ENCODE measurements at regions not wholly inside any gene's neighbourhood (a gene's known extent, or its start where the extent isn't known, plus 50 kb on each side); places are given as distances from the start of the nearest gene placed in this dataset.

DNA sequence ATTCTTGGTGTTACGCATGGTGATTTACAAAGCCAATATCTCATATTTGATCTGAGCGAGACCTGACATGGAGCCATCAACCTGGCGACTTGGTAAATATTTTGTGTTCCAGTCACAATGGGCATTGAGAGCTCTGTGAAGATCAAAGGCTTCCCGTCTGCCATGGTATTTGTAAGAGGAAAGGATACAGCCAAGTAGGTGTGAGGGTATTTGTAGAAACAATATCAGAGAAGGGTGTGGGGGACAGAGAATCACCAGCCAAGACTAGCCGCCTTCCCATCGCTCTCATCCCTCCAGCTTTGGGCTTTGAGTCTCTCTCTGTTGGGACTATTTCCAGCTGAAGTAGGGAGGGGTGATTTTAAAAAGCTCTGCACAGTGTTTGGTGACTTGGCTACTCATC, 173.4 kb upstream of the BDNF start:
- TF ChIP-seq CTCF (IDR thresholded peaks at IDR 0.05): no peak
- no peak for TF ChIP-seq SIN3A (IDR thresholded peaks at IDR 0.05; ENCODE audit: borderline replicate concordance, insufficient read depth, low read depth, low read length)
- TF ChIP-seq, protein P1, sequence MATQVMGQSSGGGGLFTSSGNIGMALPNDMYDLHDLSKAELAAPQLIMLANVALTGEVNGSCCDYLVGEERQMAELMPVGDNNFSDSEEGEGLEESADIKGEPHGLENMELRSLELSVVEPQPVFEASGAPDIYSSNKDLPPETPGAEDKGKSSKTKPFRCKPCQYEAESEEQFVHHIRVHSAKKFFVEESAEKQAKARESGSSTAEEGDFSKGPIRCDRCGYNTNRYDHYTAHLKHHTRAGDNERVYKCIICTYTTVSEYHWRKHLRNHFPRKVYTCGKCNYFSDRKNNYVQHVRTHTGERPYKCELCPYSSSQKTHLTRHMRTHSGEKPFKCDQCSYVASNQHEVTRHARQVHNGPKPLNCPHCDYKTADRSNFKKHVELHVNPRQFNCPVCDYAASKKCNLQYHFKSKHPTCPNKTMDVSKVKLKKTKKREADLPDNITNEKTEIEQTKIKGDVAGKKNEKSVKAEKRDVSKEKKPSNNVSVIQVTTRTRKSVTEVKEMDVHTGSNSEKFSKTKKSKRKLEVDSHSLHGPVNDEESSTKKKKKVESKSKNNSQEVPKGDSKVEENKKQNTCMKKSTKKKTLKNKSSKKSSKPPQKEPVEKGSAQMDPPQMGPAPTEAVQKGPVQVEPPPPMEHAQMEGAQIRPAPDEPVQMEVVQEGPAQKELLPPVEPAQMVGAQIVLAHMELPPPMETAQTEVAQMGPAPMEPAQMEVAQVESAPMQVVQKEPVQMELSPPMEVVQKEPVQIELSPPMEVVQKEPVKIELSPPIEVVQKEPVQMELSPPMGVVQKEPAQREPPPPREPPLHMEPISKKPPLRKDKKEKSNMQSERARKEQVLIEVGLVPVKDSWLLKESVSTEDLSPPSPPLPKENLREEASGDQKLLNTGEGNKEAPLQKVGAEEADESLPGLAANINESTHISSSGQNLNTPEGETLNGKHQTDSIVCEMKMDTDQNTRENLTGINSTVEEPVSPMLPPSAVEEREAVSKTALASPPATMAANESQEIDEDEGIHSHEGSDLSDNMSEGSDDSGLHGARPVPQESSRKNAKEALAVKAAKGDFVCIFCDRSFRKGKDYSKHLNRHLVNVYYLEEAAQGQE (IDR thresholded peaks at IDR 0.05; ENCODE audit: insufficient read depth in 1 of 2, low read depth in 2 of 2, low read length in 1 of 2): no peak
